GM19328 (cell line): ENCODE measurements at regions not wholly inside any gene's neighbourhood (a gene's known extent, or its start where the extent isn't known, plus 50 kb on each side); places are given as distances from the start of the nearest gene placed in this dataset.
"Not testable (repeated sequence)": the region's sequence is repeated elsewhere in the genome, so short reads cannot be mapped to it uniquely, and the experiment has no call there.

Experiments
- ATAC-seq: cut with Tn5 transposase; IDR thresholded peaks from one replicate; pipeline ENCODE4 v1.9.1; 2021; ENCODE audit warnings: mild to moderate bottlenecking, moderate library complexity; ENCODE audit not compliant: unreplicated experiment

DNA sequence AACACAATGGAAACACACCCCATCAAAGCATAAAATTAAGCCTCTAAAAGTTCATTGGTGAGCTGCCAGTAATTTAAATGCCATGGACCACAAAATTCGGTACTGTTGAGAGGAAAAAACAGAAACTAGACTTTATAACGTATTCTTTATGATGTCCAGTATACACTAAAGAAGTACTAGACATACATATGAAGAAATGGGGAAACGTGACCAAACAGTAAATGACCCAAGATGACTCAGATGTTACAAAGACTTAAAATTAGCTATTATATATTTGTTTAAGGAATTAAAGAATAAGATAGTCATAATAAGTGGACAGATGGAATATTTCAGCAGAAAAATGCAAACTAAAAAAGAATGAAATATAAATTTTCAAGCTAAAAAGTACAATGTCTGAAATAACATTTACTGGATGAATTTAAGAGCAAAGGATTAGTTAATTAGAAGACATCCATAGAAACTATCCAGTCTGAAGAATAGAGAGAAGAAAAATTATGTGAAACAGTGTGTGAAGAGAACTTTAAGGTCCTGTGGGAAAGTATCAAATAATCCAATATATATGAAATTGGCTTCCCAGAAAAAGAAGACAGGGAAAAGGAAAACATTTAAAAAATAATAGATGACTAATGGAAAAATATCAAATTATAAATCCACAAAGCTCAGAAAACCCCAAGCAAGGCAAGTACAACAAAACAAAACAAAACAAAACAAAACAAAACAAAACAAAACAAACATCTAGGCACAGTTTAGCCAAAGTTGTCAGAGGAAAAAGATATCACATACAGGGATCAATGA is 69.4 kb downstream of the SAMD9 start:
- ATAC-seq = no peak

GRCh38 chr7:93047514-93048099 is 70.2 kb downstream of the SAMD9 start:
- ATAC-seq = no peak

- ATAC-seq = no peak
Measured at GRCh38 chr7:93046641-93047040, 71.1 kb downstream of the SAMD9 start.

GRCh38 chr7:93044147-93044810 is 73.5 kb downstream of the SAMD9 start:
- no peak for ATAC-seq

GRCh38 chr7:93043385-93043985 is 74.3 kb downstream of the SAMD9 start:
- ATAC-seq = no peak

GRCh38 chr7:93040355-93040754 is 77.4 kb downstream of the SAMD9 start:
- ATAC-seq = no peak

- ATAC-seq = no peak
Measured at GRCh38 chr7:93039786-93040185, 78.0 kb downstream of the SAMD9 start.

- ATAC-seq = no peak
Measured at GRCh38 chr7:93039282-93039681, 78.5 kb downstream of the SAMD9 start.

- ATAC-seq = peak; percentile 85
Measured at GRCh38 chr7:93036807-93037206, 81.0 kb downstream of the SAMD9 start.

DNA sequence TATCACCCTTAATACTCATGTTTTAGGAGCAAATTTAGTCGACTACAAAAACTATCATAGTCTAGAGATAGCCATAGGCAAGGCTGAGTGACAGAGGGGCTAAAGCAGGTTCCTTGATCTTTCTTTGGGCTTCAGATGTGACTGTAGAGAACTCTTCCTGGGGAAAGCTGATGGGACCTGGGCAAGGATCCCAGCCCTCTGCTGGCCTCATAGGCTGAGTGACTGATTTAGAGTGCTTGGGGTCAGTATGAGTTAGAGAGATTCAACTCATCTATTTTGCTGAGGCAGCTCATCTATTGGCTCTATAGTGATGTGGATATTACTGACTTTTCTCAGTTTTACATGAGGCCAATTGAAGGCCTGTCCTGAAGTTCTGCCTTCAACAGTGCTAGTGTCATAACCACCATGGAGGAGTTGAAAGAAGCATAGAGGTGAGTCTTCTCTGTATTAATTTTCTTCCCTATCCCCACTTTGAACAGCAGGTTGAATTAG is 81.6 kb downstream of the SAMD9 start:
- ATAC-seq = no peak

- ATAC-seq = no peak
Measured at GRCh38 chr7:93031795-93032194, 86.0 kb downstream of the SAMD9 start.

DNA sequence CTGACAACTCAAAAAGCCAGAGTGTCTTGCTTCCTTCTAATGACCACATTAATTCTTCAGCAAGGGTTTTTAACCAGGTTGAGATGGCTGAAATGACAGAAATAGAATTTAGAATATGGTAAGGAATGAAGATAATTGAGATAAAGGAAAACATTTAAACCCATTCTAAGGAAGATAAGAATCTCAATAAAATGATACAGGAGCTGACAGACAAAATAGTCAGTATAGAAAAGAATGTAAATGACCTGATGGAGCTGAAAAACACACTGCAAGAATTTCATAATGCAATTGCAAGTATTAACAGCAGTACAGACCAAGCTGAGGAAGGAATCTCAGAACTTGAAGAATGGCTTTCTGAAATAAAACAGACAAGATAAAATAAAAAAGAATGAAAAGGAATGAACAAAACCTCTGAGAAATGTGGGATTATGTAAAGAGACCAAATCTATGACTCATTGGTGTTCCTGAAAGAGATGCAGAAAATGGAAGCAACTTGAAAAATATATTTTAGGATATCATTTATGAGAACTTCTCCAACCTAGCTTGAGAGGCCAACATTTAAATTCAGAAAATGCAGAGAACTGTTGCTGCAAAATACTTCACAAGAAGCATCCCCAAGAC is 87.1 kb downstream of the SAMD9 start:
- no peak for ATAC-seq

GRCh38 chr7:93029056-93029455 is 88.7 kb downstream of the SAMD9 start:
- no peak for ATAC-seq

DNA sequence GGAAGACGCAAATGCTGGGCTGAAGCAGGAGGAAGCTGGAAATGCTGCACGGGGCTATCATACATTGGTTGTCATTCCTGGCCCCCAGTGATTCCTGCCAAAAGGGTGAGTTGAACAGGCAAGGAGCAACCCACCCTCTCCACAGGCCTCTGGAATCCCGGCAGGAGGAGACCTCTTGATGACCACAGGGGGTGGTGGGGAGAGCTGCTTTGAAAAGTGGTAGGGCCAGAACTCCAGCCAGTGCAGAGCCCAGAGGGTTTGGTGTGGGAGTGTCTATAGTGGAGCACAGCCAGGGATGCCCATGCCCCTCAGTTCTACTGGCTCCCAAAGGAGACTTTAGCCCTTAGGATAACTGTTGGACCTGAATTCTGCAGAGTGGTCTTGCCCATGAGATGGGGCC is 89.2 kb downstream of the SAMD9 start:
- ATAC-seq = no peak

DNA sequence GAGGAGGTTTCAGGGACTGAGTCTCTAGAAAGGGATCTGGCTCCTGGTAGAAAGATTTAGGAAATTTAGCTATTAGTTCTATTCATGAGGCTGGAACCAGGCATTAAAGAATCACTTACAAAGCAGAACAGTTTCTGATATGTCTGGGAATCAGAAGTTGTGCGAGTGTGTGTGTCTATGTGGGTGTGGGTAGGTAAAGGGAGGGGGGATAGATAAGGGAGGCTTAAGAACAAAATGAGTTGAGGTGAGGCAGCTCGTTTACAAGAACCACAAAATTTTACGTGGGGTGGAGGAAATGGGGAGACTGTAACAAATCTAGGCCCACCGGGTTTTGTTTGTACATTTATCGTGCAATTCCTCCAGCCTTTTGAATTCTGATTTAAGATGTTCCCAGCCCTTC is 90.7 kb downstream of the SAMD9 start:
- no peak for ATAC-seq

GRCh38 chr7:93026425-93026824 is 91.4 kb downstream of the SAMD9 start:
- no peak for ATAC-seq

- no peak for ATAC-seq
Measured at GRCh38 chr7:93025389-93025788, 92.4 kb downstream of the SAMD9 start.

DNA sequence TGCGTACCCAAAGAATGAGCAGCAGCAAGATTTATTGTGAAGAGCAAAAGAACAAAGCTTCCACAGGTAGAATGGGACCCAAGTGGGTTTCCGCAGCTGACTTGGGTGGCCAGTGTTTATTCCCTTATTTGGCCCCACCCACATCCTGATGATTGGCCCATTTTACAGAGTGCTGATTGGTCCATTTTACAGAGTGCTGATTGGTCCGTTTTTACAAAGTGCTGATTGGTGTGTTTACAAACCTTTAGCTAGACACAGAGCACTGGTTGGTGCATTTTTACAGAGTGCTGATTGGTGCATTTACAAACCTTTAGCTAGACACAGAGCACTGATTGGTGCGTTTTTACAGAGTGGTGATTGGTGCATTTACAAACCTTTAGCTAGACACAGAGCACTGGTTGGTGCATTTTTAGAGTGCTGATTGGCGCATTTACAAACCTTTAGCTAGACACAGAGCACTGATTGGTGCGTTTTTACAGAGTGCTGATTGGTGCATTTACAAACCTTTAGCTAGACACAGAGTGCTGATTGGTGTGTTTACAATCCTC is 94.8 kb downstream of the SAMD9 start:
- not testable (repeated sequence) for ATAC-seq

DNA sequence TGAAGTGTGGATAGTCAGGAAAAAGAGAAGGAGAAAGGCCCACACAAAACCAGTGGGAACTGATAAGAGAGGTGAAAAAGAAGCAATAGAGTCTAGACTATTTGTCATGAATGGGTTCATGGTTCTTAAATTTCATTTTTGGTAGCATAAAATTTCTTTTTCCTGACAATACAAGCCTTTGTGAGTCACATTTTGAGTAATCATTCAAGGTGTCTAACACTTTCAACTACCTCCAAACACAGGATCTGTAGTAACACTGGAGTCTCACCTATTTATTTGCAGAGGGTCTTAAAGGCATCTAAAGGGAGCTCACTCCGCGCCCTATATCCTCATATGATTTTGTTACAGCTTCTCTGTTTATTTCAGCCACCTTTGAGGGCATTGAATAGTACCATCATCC is 96.0 kb downstream of the SAMD9 start:
- no peak for ATAC-seq

- no peak for ATAC-seq
Measured at GRCh38 chr7:93018716-93019115, 99.1 kb downstream of the SAMD9 start.
